ENCODE measurements at regions not wholly inside any gene's neighbourhood (a gene's known extent, or its start where the extent isn't known, plus 50 kb on each side); places are given as distances from the start of the nearest gene placed in this dataset.

GRCh38 chr3:27649277-27649676, 72.8 kb downstream of the EOMES start:
- 86 to 93% methylated on average over 4 of the region's 4 CpGs for WGBS, 2 donors

GRCh38 chr3:27646896-27647295, 75.2 kb downstream of the EOMES start:
- H3K36me3 ChIP-seq (ENCODE audit: control insufficient read depth in 4 of 4, insufficient read depth in 4 of 4, low read length in 4 of 4): no peaks in the 10 kb centered on the region
- no peak overlapping the region for H3K4me3 ChIP-seq
- no peak overlapping the region for H3K9ac ChIP-seq (ENCODE audit: insufficient read depth in 1 of 2, low read length in 2 of 2)
- H3K4me1 ChIP-seq (ENCODE audit: control insufficient read depth in 5 of 5, insufficient read depth in 5 of 5, low read length in 5 of 5): peaks cover 0 to 8% (median 0%) of the 10 kb centered on the region in 5 donors
- DNase-seq (no peak), ATAC-seq (ENCODE audit: insufficient read depth, low FRiP score) (no peak)
- H3K27ac ChIP-seq (ENCODE audit: low read depth in 1 of 2, low read length in 1 of 2): no peak overlapping the region
- H3K9me3 ChIP-seq (ENCODE audit: control insufficient read depth in 4 of 4, insufficient read depth in 3 of 4, low read length in 3 of 4): no peaks in the 10 kb centered on the region
- TF ChIP-seq CTCF (IDR thresholded peaks at IDR 0.05; ENCODE audit: control extremely low read depth, extremely low read depth): no peak
- no peaks in the 10 kb centered on the region for H3K27me3 ChIP-seq (ENCODE audit: control insufficient read depth in 3 of 3, insufficient read depth in 3 of 3, low read length in 2 of 3)

More at GRCh38 chr3:27649277-27649676, 72.8 kb downstream of the EOMES start:
- no peaks in the 10 kb centered on the region for H3K36me3 ChIP-seq (ENCODE audit: control insufficient read depth in 4 of 4, insufficient read depth in 4 of 4, low read length in 4 of 4)
- no peak overlapping the region for H3K9ac ChIP-seq (ENCODE audit: insufficient read depth in 1 of 2, low read length in 2 of 2)
- DNase-seq (no peak), ATAC-seq (ENCODE audit: insufficient read depth, low FRiP score) (no peak)
- no peaks in the 10 kb centered on the region for H3K4me1 ChIP-seq (ENCODE audit: control insufficient read depth in 5 of 5, insufficient read depth in 5 of 5, low read length in 5 of 5)
- no peaks in the 10 kb centered on the region for H3K27me3 ChIP-seq (ENCODE audit: control insufficient read depth in 3 of 3, insufficient read depth in 3 of 3, low read length in 2 of 3)
- H3K4me3 ChIP-seq: no peak overlapping the region
- TF ChIP-seq CTCF (IDR thresholded peaks at IDR 0.05; ENCODE audit: control extremely low read depth, extremely low read depth): no peak
- H3K9me3 ChIP-seq (ENCODE audit: control insufficient read depth in 4 of 4, insufficient read depth in 3 of 4, low read length in 3 of 4): no peaks in the 10 kb centered on the region
- no peak overlapping the region for H3K27ac ChIP-seq (ENCODE audit: low read depth in 1 of 2, low read length in 1 of 2)

- H3K4me1 ChIP-seq (ENCODE audit: control insufficient read depth in 5 of 5, insufficient read depth in 5 of 5, low read length in 5 of 5): peaks cover 0 to 8% (median 0%) of the 10 kb centered on the region in 5 donors
- H3K36me3 ChIP-seq (ENCODE audit: control insufficient read depth in 4 of 4, insufficient read depth in 4 of 4, low read length in 4 of 4): no peaks in the 10 kb centered on the region
- no peak overlapping the region for H3K9ac ChIP-seq (ENCODE audit: insufficient read depth in 1 of 2, low read length in 2 of 2)
- H3K27me3 ChIP-seq (ENCODE audit: control insufficient read depth in 3 of 3, insufficient read depth in 3 of 3, low read length in 2 of 3): no peaks in the 10 kb centered on the region
- no peaks in the 10 kb centered on the region for H3K9me3 ChIP-seq (ENCODE audit: control insufficient read depth in 4 of 4, insufficient read depth in 3 of 4, low read length in 3 of 4)
- no peak overlapping the region for H3K4me3 ChIP-seq
- no peak for ATAC-seq (ENCODE audit: insufficient read depth, low FRiP score)
- H3K27ac ChIP-seq (ENCODE audit: low read depth in 1 of 2, low read length in 1 of 2): no peak overlapping the region
- TF ChIP-seq CTCF (IDR thresholded peaks at IDR 0.05; ENCODE audit: control extremely low read depth, extremely low read depth): no peak
- DNase-seq: no peak
- 97 to 98% methylated on average over 4 of the region's 4 CpGs for WGBS, 2 donors
These were observed 77.2 kb downstream of the EOMES start for GRCh38 chr3:27644941-27645340.

GRCh38 chr3:27643355-27643754, 78.8 kb downstream of the EOMES start:
- no peak for ATAC-seq (ENCODE audit: insufficient read depth, low FRiP score)
- 72 to 83% methylated on average over 3 of the region's 3 CpGs for WGBS, 2 donors
- no peak overlapping the region for H3K4me3 ChIP-seq
- TF ChIP-seq CTCF (IDR thresholded peaks at IDR 0.05; ENCODE audit: control extremely low read depth, extremely low read depth): no peak
- DNase-seq: no peak
- no peak overlapping the region for H3K27ac ChIP-seq (ENCODE audit: low read depth in 1 of 2, low read length in 1 of 2)
- no peaks in the 10 kb centered on the region for H3K9me3 ChIP-seq (ENCODE audit: control insufficient read depth in 4 of 4, insufficient read depth in 3 of 4, low read length in 3 of 4)
- no peak overlapping the region for H3K9ac ChIP-seq (ENCODE audit: insufficient read depth in 1 of 2, low read length in 2 of 2)
- no peaks in the 10 kb centered on the region for H3K36me3 ChIP-seq (ENCODE audit: control insufficient read depth in 4 of 4, insufficient read depth in 4 of 4, low read length in 4 of 4)
- H3K27me3 ChIP-seq (ENCODE audit: control insufficient read depth in 3 of 3, insufficient read depth in 3 of 3, low read length in 2 of 3): no peaks in the 10 kb centered on the region
- peaks cover 0 to 8% (median 0%) of the 10 kb centered on the region in 5 donors for H3K4me1 ChIP-seq (ENCODE audit: control insufficient read depth in 5 of 5, insufficient read depth in 5 of 5, low read length in 5 of 5)
